22Rv1 (cell line): ENCODE measurements at regions not wholly inside any gene's neighbourhood (a gene's known extent, or its start where the extent isn't known, plus 50 kb on each side); places are given as distances from the start of the nearest gene placed in this dataset.
A peak's percentile ranks its signal among the peaks of the same experiment; 100 is the strongest.
"Not testable (repeated sequence)": the region's sequence is repeated elsewhere in the genome, so short reads cannot be mapped to it uniquely, and the experiment has no call there.

Experiments used
- H3K27ac ChIP-seq: fragments of 450-650 bp; 2 replicates; pipeline ENCODE4 v1.5.1; 2017
- CTCF ChIP-seq: fragments of 450-650 bp; IDR thresholded peaks from 2 replicates; pipeline ENCODE4 v1.5.1; 2017; ENCODE audit warnings: mild to moderate bottlenecking
- ZFX ChIP-seq: fragments of 450-650 bp; IDR thresholded peaks from 2 replicates; pipeline ENCODE4 v1.6.1; 2017; ENCODE audit warnings: antibody characterized with exemption, borderline replicate concordance

DNA sequence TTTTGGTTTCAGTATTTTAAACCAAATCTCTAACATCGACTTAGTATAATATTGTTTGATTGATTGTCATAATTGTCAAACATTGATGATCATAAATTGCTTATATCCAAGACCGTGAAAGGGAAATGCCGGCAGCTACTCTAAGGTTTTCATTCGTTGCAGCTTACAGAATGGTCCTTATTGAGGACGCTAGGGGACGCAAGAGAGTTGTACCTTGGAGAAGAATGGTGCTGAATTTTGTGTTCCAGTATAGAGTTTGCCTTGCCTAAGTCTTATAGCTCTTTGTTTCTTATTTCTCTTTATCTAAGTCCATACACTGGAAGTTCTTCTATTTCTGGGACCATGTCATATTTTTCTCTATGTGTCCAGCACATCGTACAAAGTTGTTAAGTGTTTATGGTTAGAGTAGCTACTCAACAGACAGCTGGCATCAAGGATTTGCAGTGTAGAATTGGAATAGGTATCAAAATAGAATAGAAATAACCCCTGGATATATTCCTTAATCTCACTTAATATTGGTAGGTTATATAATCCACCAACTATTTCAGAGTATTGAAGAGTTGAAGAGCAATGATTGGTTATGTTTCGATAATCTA lies 67.4 kb upstream of the GPR39 start:
- not testable (repeated sequence) for H3K27ac ChIP-seq
- TF ChIP-seq CTCF: peak; percentile 47

- H3K27ac ChIP-seq: not testable (repeated sequence)
Measured at GRCh38 chr2:132351668-132352067, 64.9 kb upstream of the GPR39 start.

- not testable (repeated sequence) for H3K27ac ChIP-seq
Measured at GRCh38 chr2:132352481-132353001, 64.1 kb upstream of the GPR39 start.

DNA sequence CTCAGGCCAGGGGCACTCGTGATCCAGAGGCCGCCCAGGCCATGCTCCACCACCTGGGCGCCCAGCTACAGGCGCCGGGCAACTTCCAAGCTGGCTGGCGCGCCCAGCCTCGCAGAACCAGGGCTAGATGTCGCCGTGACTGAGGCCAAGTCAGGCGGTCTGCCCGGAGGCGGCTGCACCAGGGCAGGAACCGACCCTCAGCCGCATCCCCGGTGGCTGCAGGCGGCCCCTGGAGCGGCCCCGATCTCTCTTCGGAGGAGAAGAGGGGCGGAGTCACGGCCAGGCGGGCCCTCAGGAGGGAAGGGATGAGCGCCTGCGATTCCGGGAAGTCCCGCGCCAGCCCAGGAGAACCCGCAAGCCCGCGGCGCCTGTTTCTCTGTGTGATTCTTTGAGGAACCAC lies 63.2 kb upstream of the GPR39 start:
- not testable (repeated sequence) for H3K27ac ChIP-seq

- not testable (repeated sequence) for H3K27ac ChIP-seq
Measured at GRCh38 chr2:132360964-132361363, 55.6 kb upstream of the GPR39 start.

DNA sequence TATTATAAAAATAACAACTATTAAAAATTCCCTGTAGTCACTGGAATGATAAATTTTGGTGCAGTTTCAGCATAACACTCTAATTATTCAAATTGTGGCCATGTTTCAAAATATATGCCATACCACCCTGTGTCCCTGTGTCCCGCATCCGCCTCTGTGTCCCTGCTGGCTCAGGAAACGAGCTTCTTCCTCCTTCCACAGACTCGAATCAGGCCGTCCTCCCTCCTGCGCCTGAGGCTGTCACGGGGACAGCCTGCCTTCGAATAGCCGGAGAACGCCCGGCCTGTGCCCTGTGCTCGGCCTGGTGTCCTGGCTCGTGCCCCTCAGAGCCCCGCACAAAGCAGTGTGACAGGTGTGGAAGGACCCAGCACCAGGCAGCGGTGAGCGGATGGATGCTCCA lies 55.1 kb upstream of the GPR39 start:
- H3K27ac ChIP-seq: not testable (repeated sequence)

DNA sequence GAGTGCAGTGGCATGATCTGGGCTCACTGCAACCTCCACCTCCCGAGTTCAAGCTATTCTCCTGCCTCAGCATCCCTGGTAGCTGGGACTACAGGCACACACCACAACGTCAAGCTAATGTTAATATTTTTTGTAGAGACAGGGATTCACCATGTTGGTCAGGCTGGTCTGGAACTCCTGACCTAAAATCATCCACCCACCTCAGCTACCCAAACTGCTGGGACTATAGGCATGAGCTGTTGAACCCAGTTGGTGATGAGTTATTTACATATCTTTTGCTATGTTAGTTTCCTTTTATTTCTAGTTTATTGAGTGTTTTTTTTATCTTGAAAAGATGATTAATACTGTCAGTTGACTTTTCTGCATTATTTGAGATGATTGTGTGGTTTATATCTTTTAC lies 53.3 kb upstream of the GPR39 start:
- not testable (repeated sequence) for H3K27ac ChIP-seq

DNA sequence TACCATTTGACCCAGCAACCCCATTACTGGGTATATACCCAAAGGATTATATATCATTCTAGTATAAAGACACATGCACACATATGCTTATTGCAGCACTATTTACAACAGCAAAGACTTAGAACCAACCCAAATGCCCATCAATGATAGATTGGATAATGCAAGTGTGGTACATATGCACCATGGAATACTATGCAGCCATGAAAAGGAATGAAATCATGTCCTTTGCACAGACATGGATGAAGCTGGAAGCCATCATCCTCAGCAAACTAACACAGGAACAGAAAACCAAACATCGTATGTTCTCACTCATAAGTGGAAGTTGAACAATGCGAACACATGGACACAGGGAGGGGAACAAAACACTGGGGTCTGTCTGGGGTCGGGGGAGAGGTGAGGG lies 50.6 kb upstream of the GPR39 start:
- not testable (repeated sequence) for H3K27ac ChIP-seq

DNA sequence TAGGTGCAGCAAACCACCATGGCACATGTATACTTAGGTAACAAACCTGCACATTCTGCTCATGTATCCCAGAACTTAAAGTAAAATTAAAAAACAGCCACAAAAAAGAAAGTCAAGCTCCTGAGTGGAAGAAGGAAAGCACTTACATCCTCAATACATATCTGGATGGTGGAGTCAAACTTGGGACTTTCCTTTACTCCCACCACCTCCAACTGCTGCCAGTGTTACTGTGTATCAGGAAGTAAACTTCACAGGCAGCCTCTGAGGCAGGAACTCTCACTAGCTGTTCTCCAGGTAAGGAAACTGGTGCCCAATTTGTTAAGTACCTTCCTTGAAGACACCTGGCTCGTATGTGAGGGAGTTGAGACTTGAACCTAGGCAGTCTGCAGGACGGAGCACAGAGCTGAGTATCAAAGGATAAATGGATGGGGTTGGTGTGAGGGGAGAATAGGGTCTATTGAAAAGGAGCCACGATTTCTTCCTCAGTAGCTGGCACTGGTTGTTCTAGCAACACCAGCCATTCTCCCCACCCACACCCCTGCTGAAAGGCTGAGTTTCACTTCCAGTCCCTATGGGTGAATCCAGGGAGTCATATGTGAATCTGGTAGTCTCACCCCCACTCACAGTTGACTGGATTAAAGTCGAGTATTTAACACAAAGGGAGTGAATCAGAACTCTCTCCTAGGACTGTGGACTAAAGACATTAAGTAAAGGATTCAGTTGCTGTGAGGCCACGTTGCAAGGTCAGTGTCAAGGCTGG lies 50.0 kb upstream of the GPR39 start:
- H3K27ac ChIP-seq: no peak overlapping the region
- TF ChIP-seq CTCF: no peak
- no peak for TF ChIP-seq ZFX
